NCI-H2029 (cell line): ENCODE measurements at regions not wholly inside any gene's neighbourhood (a gene's known extent, or its start where the extent isn't known, plus 50 kb on each side); places are given as distances from the start of the nearest gene placed in this dataset.
"Not testable (repeated sequence)": the region's sequence is repeated elsewhere in the genome, so short reads cannot be mapped to it uniquely, and the experiment has no call there.

ENCODE experiments used
- DNase-seq: peaks from one replicate; lab custom pipeline; 2025; lab: John Stamatoyannopoulos, UW

DNA sequence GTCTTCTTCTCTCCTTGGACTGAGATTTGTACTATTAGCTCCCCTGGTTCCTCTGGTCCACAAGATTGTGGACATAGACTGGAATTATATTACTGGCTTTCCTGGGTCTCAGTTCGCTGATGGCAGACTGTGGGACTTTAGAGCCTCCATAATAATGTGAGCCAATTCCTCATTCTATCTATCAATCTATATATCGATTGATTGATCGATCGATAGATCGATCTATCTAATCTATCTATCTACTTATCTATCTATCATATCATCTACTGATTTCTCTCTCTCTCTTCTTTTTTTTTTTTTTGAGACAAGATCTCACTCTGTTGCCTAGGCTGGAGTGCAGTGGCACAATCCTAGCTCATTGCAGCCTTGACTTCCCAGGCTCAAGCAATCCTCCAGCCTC, 51.5 kb upstream of the DDR1 start:
- no peak for DNase-seq

DNA sequence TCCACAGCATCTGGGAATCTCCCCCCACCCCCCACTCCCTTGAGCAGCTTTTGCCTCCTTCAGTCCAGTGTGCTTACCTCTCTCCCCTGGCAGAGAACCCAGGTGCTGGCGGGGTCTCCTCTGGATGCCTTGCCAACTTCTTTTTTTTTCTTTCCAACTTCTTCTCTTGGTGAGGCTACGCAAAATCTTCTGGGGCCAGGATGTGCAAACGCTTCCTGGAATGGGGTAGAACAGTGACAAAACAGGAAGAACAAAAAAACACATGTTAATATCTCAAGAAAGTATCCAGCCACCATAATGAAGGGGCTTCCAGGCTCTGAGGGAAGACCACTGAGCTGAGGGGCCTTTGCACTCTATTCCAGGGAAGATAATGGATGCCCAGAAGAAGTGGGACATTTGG, 53.9 kb upstream of the DDR1 start:
- no peak for DNase-seq

DNA sequence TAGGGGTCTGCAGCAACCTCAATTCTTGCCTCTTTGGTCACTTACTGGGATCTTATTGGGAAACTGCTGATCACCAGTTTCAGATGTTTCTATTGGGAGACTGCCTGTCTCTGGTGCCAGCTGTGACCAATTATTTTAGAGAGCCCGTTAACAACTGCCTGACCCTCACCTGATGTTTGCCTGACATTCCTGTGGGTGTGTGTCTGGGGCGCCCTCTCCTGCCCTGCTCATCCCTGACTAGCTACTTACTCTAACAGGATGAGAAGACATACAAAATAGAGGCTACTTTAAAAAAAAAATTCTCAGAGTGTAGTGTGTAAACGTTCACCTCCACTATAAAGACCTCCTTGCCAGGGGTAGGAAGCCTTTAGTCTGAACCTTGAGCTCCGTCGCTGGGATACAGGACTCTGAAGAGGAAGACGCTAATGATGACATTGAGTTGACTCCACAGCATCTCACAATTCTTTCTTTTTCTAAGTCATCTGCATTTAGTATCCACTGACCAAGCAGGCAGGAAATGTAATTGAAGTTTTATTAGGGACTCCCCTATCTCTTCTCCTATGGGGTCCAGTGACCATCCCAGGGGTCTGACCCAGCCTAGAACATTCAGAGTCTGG, 54.6 kb upstream of the DDR1 start:
- DNase-seq: no peak

DNA sequence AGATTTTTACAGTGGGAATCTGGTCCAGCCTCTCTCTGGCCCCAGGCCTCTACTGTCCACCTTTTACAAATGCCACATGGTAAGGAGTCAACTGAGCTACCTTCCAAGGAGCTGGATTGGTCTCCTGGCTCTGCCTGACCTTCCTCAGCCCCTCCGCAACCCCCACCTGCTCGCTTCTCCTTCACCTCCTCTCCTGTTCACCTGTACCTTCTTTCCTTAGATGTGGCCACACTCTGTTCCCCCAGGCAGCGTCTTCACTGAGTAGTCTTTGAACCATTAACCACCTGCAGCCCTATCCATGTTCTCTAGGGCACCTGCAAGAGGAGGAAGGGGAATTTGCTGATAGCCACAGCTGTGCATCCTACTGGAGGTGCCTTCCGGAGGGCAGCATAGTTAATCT, 55.3 kb upstream of the DDR1 start:
- DNase-seq: no peak

DNA sequence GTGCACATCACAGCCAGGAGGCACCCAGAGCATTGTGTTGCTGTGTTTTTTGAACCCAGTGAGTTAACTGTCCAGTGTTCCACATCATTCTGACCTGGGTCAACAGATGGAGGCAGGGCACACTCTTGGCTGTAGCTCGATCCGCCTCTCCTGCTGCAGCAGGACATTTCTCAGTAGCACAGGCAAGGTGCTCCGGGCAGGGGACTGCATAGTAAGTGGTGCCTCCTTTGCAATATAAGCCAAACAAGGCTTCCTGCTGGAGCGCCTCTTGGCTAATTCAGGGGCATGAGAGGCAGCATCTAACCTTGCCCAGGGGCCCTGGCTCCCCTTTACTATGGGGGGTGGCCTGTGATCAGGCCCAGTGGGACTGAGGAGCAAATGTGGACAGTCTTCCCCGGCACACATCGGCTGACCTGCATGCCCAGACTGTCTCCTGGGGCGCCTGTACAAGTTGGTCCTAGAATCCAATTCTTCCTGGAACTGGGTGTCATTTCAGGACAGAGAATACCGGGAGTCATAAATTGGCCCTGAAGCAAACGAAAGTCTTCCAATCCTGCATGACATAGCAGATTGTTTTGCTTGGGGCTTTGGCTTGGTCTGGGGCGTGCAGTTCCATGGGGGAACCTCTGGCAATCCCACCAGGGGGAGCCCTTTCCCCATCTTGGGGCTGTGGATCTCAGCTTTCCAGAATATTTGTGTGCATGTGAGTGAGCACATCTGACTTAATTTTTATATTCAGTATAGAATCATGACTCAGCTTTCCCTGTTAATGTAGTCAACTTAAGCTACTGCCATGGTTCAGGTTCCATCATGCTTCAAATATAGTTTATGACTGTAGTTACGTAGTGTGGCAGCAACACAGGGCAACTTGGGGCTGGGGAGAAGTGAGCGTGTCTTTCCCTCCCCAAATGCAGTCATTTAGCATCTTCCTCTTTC, 56.0 kb upstream of the DDR1 start:
- DNase-seq: peak; percentile 41

DNA sequence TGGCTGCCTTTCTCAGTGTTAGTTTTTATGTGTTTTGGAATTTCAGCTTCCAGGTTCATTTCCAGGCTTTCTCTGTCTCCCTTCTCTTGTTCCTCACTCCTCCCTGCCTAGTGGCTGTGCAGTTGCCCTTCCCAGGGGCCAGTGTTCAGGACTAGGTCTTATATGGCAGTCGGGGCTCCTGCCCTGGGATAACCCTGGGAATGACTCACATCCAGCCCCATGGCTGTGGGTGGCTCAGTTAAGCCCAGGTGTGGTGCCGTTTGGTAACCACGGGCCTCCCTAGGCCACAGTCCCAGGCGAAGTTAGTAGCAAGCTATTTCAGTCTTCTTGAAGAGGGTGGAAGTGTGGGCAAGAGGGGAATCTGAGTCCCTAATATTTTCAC, 57.4 kb upstream of the DDR1 start:
- DNase-seq: no peak

DNA sequence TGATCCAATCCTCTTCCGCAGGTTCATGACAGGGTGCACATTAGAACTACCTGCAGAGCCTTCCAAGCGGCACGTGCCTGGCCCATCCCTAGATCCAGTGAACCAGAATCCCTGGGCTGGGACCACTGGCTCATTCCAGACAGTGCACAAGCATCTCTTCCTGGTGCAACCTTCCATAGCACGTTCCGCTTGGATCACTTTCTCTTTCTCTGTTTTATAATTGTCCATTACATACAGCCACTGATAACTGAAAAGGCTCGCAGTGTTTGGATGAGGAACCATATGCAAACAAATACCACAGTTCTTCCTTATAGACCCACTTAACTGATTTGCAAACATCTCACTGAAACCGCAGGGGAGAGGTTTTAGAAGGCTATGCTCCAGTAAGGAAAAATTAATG, 59.6 kb upstream of the DDR1 start:
- DNase-seq: peak; percentile 89

DNA sequence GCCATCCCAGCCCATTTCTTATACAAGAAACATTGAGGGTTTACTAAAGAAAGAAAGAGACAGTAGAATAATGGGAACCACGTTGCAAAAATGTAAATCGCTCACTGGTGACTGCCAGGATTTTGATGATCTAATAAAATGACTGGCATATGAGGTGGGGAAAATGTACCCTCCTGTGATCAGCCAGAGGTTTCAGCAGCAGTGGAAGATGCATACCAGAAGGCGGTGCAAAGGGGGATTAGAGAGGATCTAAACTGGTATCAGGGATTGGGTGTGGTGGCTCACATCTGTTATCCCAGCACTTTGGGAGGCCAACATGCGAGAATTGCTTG, 60.8 kb upstream of the DDR1 start:
- no peak for DNase-seq

DNA sequence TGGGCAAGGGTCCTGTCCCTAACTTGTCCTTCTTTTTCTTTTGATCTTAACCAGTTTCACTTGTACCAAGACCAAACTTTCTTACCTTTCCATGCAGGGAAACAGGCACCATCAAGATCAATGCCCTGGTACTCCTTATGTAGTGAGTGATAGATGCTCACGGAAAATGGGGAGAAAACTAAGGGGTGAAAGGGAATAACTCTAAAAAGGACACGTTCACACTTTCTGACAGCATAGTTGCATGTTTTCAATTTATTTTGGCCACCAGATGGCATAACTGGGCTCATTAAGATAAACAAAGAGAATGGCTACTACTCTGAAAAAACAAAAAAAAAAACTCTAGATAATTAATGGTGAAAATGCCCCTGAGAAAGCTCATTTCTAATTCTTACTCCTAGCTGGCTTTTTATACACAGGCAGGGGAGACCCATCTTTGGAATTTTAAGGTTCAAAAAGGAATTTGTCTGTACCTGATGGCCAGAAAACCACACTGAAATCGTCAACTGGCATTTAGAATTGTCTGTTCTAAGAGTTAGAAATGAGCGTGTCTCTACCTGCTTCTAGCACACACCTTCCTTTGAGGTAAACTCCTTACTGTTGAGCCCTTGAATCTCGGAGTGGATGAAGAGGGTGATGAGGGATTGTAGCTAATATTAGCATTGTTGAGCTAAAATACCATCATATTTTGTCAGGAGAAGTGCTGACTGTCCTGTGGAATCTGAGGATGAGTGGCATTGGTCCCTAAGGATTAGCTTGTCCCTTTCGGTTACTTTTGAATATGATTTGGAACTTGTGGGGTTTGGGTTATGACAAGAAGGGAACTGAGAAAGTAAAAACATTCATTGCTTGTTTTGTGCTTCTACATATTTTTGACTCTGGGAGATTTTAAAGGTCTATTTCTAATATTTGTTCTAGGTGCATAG, 62.2 kb upstream of the DDR1 start:
- no peak for DNase-seq

DNA sequence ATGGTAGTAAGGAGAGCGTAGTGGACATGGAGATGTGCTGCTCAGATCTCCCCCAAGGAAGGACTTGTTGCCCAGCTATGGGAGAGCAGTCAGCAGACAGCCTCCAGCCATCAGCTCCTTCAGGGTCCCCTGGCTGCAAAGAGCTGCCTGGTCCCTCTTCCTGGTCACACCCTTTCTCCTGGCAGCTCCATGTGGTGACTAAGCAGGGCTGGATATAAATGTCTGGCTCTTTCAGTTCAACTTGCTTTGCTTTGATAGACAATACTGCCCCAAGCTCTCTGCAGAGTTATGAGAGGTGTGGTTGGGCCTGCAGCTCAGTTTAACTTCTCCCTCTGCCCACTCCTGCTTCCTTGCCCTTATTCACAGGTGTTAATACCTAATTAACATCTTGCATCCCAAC, 64.1 kb upstream of the DDR1 start:
- DNase-seq: no peak

DNA sequence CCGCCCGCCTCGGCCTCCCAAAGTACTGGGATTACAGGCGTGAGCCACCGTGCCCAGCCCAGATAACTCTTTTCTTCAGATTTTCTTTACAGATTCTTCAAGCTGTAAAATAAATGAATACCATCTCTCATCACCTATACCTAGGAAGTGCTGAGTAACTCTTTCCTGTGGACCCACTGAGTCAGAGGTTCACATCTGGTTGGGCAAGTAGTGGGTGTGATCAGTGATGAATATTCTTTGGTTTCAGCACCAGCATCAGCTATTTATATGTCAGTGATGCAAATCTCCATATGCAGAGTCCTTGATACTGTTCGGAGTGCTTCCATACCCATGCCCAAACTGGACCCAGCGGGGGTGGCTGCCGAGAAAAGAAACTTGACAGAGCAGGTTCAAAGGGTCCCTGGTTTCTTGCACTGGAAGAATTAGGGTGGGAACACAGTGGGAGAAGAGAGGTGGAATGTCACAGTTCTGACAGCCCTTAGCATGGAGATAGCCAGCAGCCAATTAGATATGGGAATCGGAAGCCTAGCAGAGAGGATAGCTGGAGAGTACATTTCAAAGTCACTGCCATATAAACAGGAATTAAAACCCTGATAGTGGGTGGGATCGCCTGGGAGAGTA, 64.9 kb upstream of the DDR1 start:
- no peak for DNase-seq

DNA sequence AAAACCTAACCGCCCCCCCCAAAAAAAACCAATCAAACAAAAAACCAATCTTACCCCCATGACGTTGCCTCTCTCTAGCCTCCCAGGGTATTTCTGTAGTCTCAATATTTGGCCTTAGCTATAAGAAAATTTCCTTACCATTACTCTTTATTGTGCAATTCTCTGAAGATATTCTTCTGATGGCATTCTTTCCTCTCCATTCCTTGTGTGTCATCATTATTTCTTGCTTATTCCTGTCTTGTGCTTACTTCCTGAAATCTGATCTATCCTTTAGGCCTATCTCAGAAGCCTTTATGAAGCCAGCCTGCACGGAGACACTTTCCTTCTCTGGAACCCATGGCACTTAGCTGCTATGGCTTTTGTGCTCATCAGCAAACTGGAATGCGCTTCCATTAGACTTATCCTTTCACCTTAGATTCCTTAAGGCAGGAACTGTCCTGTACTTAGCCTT, 65.9 kb upstream of the DDR1 start:
- no peak for DNase-seq

DNA sequence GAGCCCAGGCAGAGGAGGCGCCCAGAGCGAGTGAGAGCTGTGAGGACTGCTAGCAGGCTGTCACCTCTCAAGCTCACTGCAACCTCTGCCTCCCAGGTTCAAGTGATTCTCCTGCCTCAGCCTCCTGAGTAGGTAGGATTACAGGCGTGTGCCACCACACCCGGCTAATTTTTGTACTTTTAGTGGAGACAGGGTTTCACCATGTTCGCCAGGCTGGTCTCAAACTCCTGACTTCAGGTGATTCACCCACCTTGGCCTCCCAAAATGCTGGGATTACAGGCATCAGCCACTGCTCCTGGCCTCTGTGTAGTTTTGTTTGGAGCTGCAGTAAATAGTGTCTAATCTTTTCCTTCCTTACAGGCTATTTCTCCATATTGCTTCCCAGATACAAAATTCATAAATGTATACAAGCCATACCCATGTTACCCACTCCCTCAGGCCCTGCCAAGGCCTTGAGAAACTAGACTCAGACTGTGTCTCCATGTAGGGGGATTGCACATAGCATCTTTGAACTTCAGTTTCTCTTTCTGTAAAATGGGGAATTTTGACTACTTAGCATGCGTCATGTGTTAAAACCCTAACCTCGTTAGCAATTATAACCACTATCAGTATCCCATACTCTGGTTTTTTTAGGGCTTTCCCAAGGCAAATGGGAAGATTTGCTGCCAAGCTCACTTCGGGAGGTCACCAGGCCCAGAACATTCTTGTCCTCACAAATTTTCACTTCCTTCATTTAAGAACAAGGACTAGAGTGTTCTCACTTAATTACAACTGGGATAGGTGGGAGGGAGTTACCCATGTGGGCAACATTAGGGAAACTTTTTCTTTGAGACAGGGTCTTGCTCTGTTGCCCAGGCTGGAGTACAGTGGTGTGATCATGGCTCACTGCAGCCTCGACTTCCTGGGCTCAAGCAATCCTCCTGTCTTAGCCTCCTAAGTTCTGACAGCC, 67.3 kb upstream of the DDR1 start:
- no peak for DNase-seq

DNA sequence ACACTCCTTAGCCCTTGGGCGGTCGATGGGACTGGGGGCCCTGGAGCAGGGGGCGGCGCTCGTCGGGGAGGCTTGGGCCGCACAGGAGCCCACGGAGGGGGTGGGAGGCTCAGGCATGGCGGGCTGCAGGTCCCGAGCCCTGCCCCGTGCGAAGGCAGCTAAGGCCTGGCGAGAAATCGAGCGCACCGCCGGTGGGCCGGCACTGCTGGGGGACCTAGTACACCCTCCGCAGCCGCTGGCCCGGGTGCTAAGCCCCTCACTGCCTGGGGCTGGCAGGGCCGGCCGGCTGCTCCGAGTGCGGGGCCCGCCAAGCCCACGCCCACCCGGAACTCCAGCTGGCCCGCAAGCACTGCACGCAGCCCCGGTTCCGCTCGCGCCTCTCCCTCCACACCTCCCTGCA, 68.0 kb upstream of the DDR1 start:
- DNase-seq: not testable (repeated sequence)

DNA sequence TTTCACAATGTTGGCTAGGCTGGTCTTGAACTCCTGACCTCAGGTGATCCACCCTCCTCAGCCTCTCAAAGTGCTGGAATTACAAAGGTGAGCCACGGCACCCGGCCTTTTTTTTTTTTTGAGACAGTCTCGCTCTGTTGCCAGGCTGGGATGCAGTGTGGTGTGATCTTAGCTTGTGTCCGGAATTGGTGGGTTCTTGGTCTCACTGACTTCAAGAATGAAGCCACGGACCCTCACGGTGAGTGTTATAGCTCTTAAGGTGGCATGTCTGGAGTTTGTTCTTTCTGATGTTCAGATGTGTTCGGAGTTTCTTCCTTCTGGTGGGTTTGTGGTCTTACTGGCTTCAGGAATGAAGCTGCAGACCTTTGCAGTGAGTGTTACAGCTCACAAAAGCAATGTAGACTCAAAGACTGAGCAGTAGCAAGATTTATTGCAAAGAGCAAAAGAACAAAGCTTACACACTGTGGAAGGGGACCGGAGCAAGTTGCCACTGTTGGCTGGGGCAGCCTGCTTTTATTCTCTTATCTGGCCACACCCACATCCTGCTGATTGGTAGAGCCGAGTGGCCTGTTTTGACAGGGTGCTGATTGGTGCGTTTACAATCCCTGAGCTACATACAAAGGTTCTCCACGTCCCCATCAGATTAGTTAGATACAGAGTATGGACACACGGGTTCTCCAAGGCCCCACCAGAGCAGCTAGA, 69.1 kb upstream of the DDR1 start:
- not testable (repeated sequence) for DNase-seq

DNA sequence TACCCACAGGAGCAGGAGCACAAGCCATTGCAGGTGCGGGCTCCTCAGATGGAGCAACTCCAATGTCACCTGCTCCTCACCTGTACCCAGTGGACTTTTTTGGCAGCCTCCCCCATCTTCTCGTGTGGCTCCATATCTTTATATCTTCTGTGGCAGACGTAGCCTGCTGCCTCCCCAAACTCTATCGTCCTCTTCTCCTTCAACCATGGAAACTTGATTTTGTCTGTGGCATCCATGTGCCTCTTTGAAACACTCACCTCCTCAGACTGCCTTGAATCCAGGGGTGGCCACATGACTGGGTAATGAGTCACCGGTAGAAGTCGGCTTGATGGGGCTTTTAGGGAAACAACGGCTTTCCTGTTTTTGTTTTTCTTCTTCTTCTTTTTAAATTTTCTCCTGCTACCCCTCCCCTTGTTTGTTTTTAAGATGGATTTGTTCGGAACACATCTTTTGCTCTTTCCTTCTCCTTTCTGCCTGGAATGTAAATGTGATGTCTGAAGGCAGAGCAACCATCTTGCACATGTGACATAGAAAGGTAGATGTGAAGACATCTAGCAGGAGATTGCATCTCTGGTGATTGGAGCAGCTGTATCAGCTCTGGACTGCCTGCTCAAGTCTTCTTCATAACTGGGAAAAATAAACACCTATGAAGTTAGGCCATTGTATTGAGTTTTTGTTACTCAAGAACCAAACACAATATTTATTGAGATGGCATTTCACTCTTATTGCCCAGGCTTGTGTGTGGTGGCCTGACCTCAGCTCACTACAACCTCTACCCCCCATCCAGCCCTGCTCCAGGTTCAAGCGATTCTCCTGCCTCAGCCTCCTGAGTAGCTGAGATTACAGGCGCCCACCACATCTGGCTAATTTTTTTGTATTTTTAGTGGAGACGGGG, 69.9 kb upstream of the DDR1 start:
- DNase-seq: no peak

DNA sequence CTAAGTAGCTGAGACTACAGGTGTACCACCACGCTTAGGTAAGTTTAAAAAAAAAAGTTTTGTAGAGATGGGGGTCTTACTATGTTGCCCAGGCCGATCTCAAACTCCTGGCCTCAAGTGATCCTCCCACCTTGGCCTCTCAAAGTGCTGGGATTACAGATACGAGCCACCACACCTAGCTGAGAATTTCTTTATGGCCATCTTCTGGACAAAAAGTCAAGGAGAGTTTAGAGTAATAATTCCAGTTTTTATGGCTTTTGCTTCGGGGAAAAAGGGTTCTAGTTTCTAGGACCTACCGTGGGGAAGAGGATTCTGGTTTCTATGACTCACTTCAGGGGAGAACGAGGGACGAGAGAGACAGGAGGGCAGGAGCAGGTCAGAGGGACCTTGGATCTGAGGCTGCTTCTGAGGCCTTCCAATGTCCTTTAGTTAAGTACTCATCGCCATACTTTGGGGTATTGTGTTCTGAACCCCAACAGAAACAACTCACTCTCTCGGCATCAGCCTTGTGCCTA, 69.3 kb upstream of the IER3 start:
- DNase-seq: no peak

DNA sequence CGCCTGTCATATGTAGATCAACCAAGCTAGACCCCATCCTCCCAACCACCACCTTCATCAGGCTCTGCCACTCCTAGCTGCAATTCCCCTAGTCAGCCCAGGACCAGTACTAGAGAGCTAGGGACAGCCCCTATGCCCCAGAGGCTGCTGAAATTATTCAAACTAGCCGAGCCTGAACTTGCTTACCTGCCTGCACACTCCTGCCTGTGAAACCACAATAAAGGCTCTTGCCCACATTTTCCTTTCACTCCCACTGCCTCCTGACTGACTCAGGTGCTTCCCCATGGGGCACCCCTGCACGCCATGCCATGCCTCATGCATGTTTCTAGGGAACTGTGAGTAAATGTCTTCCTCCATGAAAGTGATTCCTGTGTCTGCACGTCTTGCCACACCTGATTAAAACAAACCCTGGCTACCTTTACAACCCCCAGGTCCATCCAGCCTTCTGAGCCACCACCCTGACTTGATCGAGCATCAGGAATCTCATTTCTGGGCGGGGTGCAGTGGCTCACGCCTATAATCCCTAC, 66.5 kb upstream of the IER3 start:
- no peak for DNase-seq

DNA sequence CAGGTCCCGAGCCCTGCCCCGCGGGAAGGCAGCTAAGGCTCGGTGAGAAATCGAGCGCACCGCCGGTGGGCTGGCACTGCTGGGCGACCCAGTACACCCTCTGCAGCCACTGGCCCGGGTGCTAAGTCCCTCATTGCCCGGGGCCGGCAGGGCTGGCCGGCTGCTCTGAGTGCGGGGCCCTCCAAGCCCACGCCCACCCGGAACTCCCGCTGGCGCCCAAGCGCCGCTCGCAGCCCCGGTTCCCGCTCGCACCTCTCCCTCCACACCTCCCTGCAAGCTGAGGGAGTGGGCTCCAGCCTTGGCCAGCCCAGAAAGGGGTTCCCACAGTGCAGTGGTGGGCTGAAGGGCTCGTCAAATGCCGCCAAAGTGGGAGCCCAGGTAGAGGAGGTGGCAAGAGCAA, 63.2 kb upstream of the IER3 start:
- DNase-seq: not testable (repeated sequence)
